SH-SY5Y (cell line): ENCODE measurements at regions not wholly inside any gene's neighbourhood (a gene's known extent, or its start where the extent isn't known, plus 50 kb on each side); places are given as distances from the start of the nearest gene placed in this dataset.

Experiments used
- GATA2 ChIP-seq: IDR thresholded peaks from 2 replicates; pipeline ENCODE4 v1.6.1; 2011; ENCODE audit warnings: mild to moderate bottlenecking, low read depth, low read length
- GATA3 ChIP-seq: IDR thresholded peaks from 2 replicates; pipeline ENCODE4 v1.6.1; 2011; ENCODE audit warnings: low read depth, mild to moderate bottlenecking, low read length, moderate library complexity

GRCh38 chr20:24829649-24830370 is 119.3 kb upstream of the CST7 start:
- TF ChIP-seq GATA2 (no peak), GATA3 (no peak)

- TF ChIP-seq GATA3, result no peak
- TF ChIP-seq GATA2, result no peak
Measured at GRCh38 chr20:24830649-24831048, 118.4 kb upstream of the CST7 start.

GRCh38 chr20:24831232-24831631 is 117.8 kb upstream of the CST7 start:
- no peak for TF ChIP-seq GATA3
- TF ChIP-seq GATA2, result no peak

- no peak for TF ChIP-seq GATA2
- TF ChIP-seq GATA3, result no peak
Measured at GRCh38 chr20:24832518-24832917, 116.6 kb upstream of the CST7 start.

GRCh38 chr20:24833592-24833991 is 115.5 kb upstream of the CST7 start:
- TF ChIP-seq GATA3, result no peak
- TF ChIP-seq GATA2, result no peak

- TF ChIP-seq GATA3 (no peak), GATA2 (no peak)
Measured at GRCh38 chr20:24834310-24834709, 114.8 kb upstream of the CST7 start.

GRCh38 chr20:24835195-24835594 is 113.9 kb upstream of the CST7 start:
- TF ChIP-seq GATA2, result no peak

- TF ChIP-seq GATA3 (no peak), GATA2 (no peak)
Measured at GRCh38 chr20:24836041-24836533, 113.0 kb upstream of the CST7 start.

- TF ChIP-seq GATA3 (no peak), GATA2 (no peak)
Measured at GRCh38 chr20:24836661-24837299, 112.3 kb upstream of the CST7 start.

- no peak for TF ChIP-seq GATA3
- TF ChIP-seq GATA2, result no peak
Measured at GRCh38 chr20:24837781-24838450, 111.2 kb upstream of the CST7 start.

- TF ChIP-seq GATA3, result no peak
- TF ChIP-seq GATA2, result no peak
Measured at GRCh38 chr20:24838546-24839535, 110.2 kb upstream of the CST7 start.

GRCh38 chr20:24840121-24840713 is 108.9 kb upstream of the CST7 start:
- TF ChIP-seq GATA3, result no peak
- no peak for TF ChIP-seq GATA2

- no peak for TF ChIP-seq GATA3
- no peak for TF ChIP-seq GATA2
Measured at GRCh38 chr20:24842274-24842917, 106.7 kb upstream of the CST7 start.
